ENCODE measurements at regions not wholly inside any gene's neighbourhood (a gene's known extent, or its start where the extent isn't known, plus 50 kb on each side); places are given as distances from the start of the nearest gene placed in this dataset.

- no peaks in the 10 kb centered on the region for H3K36me3 ChIP-seq
- TF ChIP-seq CTCF (IDR thresholded peaks at IDR 0.05): no peak
- no peak for TF ChIP-seq EP300 (IDR thresholded peaks at IDR 0.05)
- TF ChIP-seq POLR2A (IDR thresholded peaks at IDR 0.05): no peak
- TF ChIP-seq POLR2AphosphoS5 (IDR thresholded peaks at IDR 0.05): no peak
- H3K27me3 ChIP-seq: no peaks in the 10 kb centered on the region
- H3K4me1 ChIP-seq: no peaks in the 10 kb centered on the region
- intact Hi-C loops (cut with DNase I; ENCODE audit: low total_unique reads): no loop called here
- H3K4me3 ChIP-seq: no peak overlapping the region
- 69 to 89% (median 82%) methylated on average over 10 of the region's 10 CpGs for WGBS, 5 donors
- DNase-seq: no peak
- H3K27ac ChIP-seq: no peak overlapping the region
- H3K9me3 ChIP-seq: no peaks in the 10 kb centered on the region
Observed at GRCh38 chr6:168208854-168209253, 110.7 kb downstream of the DACT2 start.

GRCh38 chr6:168208402-168208801 is 111.2 kb downstream of the DACT2 start:
- no peak for DNase-seq
- TF ChIP-seq EP300 (IDR thresholded peaks at IDR 0.05) (no peak), POLR2AphosphoS5 (IDR thresholded peaks at IDR 0.05) (no peak), CTCF (IDR thresholded peaks at IDR 0.05) (no peak), POLR2A (IDR thresholded peaks at IDR 0.05) (no peak)
- 83 to 91% (median 89%) methylated on average over 8 of the region's 8 CpGs for WGBS, 5 donors

GRCh38 chr6:168207421-168208175 is 112.0 kb downstream of the DACT2 start:
- Histone ChIP-seq H3K9me3 (no peaks in the 10 kb centered on the region), H3K27me3 (no peaks in the 10 kb centered on the region), H3K36me3 (no peaks in the 10 kb centered on the region), H3K4me3 (no peak overlapping the region), H3K27ac (no peak overlapping the region), H3K4me1 (no peaks in the 10 kb centered on the region)
- TF ChIP-seq CTCF (IDR thresholded peaks at IDR 0.05) (no peak), POLR2A (IDR thresholded peaks at IDR 0.05) (no peak), EP300 (IDR thresholded peaks at IDR 0.05) (no peak), POLR2AphosphoS5 (IDR thresholded peaks at IDR 0.05) (no peak)
- 80 to 94% (median 86%) methylated on average over 22 of the region's 22 CpGs for WGBS, 5 donors
- no peak for DNase-seq
- intact Hi-C loops (cut with DNase I; ENCODE audit: low total_unique reads): no loop called here

More at GRCh38 chr6:168208402-168208801, 111.2 kb downstream of the DACT2 start:
- H3K9me3 ChIP-seq: no peaks in the 10 kb centered on the region
- no peaks in the 10 kb centered on the region for H3K4me1 ChIP-seq
- no peaks in the 10 kb centered on the region for H3K27me3 ChIP-seq
- no peaks in the 10 kb centered on the region for H3K36me3 ChIP-seq
- no peak overlapping the region for H3K4me3 ChIP-seq
- intact Hi-C loops (cut with DNase I; ENCODE audit: low total_unique reads): no loop called here
- no peak overlapping the region for H3K27ac ChIP-seq

- DNase-seq: no peak
- 79 to 86% (median 85%) methylated on average over 16 of the region's 16 CpGs for WGBS, 5 donors
- Histone ChIP-seq H3K4me1 (no peaks in the 10 kb centered on the region), H3K27ac (no peak overlapping the region), H3K36me3 (no peaks in the 10 kb centered on the region), H3K27me3 (no peaks in the 10 kb centered on the region), H3K9me3 (no peaks in the 10 kb centered on the region), H3K4me3 (no peak overlapping the region)
- no peak for TF ChIP-seq POLR2A (IDR thresholded peaks at IDR 0.05)
- TF ChIP-seq EP300 (IDR thresholded peaks at IDR 0.05): no peak
- no peak for TF ChIP-seq POLR2AphosphoS5 (IDR thresholded peaks at IDR 0.05)
- TF ChIP-seq CTCF (IDR thresholded peaks at IDR 0.05): no peak
- intact Hi-C loops (cut with DNase I; ENCODE audit: low total_unique reads): no loop called here
Observed at GRCh38 chr6:168206661-168207274, 112.8 kb downstream of the DACT2 start.

All from stomach (tissue), 8 donors.